ENCODE measurements at regions not wholly inside any gene's neighbourhood (a gene's known extent, or its start where the extent isn't known, plus 50 kb on each side); places are given as distances from the start of the nearest gene placed in this dataset.

DNA sequence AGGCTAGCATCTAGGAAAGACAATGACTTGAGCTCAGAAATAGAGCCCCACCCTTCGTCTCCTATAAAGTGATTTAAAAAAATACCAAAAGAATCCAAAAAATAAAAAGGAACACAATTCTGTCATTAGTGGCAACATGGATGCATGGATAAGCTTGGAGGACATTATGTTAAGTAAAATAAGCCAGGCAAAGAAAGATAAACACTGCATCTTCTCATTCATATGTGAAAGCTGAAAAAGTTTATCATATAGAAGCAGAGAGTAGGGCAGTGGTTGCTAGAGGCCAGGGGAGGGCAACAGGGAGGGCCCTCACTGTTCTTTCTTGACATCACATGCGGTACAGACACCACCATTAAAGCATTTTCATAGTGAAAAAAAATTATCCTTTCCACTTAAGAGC, 220.9 kb upstream of the TRPC7 start (continued):
- TF ChIP-seq, protein P1, sequence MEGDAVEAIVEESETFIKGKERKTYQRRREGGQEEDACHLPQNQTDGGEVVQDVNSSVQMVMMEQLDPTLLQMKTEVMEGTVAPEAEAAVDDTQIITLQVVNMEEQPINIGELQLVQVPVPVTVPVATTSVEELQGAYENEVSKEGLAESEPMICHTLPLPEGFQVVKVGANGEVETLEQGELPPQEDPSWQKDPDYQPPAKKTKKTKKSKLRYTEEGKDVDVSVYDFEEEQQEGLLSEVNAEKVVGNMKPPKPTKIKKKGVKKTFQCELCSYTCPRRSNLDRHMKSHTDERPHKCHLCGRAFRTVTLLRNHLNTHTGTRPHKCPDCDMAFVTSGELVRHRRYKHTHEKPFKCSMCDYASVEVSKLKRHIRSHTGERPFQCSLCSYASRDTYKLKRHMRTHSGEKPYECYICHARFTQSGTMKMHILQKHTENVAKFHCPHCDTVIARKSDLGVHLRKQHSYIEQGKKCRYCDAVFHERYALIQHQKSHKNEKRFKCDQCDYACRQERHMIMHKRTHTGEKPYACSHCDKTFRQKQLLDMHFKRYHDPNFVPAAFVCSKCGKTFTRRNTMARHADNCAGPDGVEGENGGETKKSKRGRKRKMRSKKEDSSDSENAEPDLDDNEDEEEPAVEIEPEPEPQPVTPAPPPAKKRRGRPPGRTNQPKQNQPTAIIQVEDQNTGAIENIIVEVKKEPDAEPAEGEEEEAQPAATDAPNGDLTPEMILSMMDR (conservative IDR thresholded peaks at IDR 0.05; ENCODE audit: low read depth in 2 of 2): no peak
- TF ChIP-seq POLR2AphosphoS5 (IDR thresholded peaks at IDR 0.05; ENCODE audit: low read depth): no peak
- TF ChIP-seq, protein P2, sequence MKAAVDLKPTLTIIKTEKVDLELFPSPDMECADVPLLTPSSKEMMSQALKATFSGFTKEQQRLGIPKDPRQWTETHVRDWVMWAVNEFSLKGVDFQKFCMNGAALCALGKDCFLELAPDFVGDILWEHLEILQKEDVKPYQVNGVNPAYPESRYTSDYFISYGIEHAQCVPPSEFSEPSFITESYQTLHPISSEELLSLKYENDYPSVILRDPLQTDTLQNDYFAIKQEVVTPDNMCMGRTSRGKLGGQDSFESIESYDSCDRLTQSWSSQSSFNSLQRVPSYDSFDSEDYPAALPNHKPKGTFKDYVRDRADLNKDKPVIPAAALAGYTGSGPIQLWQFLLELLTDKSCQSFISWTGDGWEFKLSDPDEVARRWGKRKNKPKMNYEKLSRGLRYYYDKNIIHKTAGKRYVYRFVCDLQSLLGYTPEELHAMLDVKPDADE (IDR thresholded peaks at IDR 0.05): no peak

DNA sequence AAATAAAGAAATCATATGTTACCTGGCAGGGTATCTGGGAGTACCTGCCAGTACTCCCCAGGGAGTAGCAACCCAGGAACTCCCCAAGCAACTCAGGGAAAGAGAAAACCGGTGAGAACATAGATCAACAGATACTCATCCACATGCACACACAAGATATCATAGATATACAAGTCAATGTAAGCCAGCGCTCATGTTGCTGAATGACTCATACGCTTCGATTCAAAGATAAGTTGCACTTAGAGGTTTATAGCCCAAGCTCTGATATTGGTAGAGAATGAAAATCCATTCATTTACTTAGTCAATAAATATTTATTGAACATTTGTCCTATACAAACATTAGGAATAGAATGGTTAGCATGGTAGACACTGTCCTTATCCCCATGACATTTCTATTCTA, 219.1 kb upstream of the TRPC7 start:
- Histone ChIP-seq H3K4me3 (no peak overlapping the region), H3K27me3 (ENCODE audit: insufficient read depth) (no peaks in the 10 kb centered on the region), H3F3A (replicated peaks; ENCODE audit: low read depth) (no peaks in the 10 kb centered on the region), H3K4me1 (ENCODE audit: insufficient read depth) (0 out of 2 replicates have a peak, but pooled peaks cover under 1% of the 10 kb centered on the region), H3K4me2 (no peak overlapping the region), H3K79me2 (replicated peaks; ENCODE audit: insufficient read depth) (no peaks in the 10 kb centered on the region), H4K20me1 (replicated peaks; ENCODE audit: insufficient read depth) (no peaks in the 10 kb centered on the region), H3K36me3 (ENCODE audit: insufficient read depth) (no peaks in the 10 kb centered on the region), H2AFZ (no peak overlapping the region), H3K27ac (ENCODE audit: low read depth) (no peak overlapping the region), H3K9me2 (ENCODE audit: insufficient read depth) (no peaks in the 10 kb centered on the region)
- Mint-ChIP-seq H3K27me3 (ENCODE audit: insufficient read depth, low read depth, poor library complexity) (no peaks in the 10 kb centered on the region), H3K4me3 (no peak overlapping the region), H3K27ac (no peak overlapping the region), H3K36me3 (ENCODE audit: low read depth) (peaks cover 4% of the 10 kb centered on the region; the same call in 2 of the 3 replicates), H3K9me3 (no peaks in the 10 kb centered on the region), H3K4me1 (peaks cover 16% of the 10 kb centered on the region; the same call in 2 of the 3 replicates)
- ATAC-seq: no peak
- no peak for DNase-seq (ENCODE audit: low spot score)
- TF ChIP-seq, protein P3, sequence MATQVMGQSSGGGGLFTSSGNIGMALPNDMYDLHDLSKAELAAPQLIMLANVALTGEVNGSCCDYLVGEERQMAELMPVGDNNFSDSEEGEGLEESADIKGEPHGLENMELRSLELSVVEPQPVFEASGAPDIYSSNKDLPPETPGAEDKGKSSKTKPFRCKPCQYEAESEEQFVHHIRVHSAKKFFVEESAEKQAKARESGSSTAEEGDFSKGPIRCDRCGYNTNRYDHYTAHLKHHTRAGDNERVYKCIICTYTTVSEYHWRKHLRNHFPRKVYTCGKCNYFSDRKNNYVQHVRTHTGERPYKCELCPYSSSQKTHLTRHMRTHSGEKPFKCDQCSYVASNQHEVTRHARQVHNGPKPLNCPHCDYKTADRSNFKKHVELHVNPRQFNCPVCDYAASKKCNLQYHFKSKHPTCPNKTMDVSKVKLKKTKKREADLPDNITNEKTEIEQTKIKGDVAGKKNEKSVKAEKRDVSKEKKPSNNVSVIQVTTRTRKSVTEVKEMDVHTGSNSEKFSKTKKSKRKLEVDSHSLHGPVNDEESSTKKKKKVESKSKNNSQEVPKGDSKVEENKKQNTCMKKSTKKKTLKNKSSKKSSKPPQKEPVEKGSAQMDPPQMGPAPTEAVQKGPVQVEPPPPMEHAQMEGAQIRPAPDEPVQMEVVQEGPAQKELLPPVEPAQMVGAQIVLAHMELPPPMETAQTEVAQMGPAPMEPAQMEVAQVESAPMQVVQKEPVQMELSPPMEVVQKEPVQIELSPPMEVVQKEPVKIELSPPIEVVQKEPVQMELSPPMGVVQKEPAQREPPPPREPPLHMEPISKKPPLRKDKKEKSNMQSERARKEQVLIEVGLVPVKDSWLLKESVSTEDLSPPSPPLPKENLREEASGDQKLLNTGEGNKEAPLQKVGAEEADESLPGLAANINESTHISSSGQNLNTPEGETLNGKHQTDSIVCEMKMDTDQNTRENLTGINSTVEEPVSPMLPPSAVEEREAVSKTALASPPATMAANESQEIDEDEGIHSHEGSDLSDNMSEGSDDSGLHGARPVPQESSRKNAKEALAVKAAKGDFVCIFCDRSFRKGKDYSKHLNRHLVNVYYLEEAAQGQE (IDR thresholded peaks at IDR 0.05; ENCODE audit: unreplicated experiment): no peak
- TF ChIP-seq, protein P1 (conservative IDR thresholded peaks at IDR 0.05; ENCODE audit: low read depth in 2 of 2): no peak
- no peak for TF ChIP-seq ZNF331 (CRISPR knock-in tag; IDR thresholded peaks at IDR 0.05; ENCODE audit: low read depth)
- no peak for TF ChIP-seq STAT1 (IDR thresholded peaks at IDR 0.05; ENCODE audit: unreplicated experiment)
- TF ChIP-seq NANOG (IDR thresholded peaks at IDR 0.05; ENCODE audit: borderline replicate concordance): no peak
- TF ChIP-seq EZH2 (IDR thresholded peaks at IDR 0.05; ENCODE audit: low read depth, unreplicated experiment): no peak
- no peak for TF ChIP-seq EZH2phosphoT487 (IDR thresholded peaks at IDR 0.05; ENCODE audit: unreplicated experiment)
- no peak for TF ChIP-seq CREB1 (CRISPR knock-in tag; IDR thresholded peaks at IDR 0.05; ENCODE audit: low read depth)

Data from GM23338 (cell line).